Middle frontal gyrus (tissue), 1 donor: ENCODE measurements at regions not wholly inside any gene's neighbourhood (a gene's known extent, or its start where the extent isn't known, plus 50 kb on each side); places are given as distances from the start of the nearest gene placed in this dataset.
"Not testable (repeated sequence)": the region's sequence is repeated elsewhere in the genome, so short reads cannot be mapped to it uniquely, and the experiment has no call there.

Source experiments
- DNase-seq: peaks from one replicate; pipeline ENCODE4 v3.0.0-alpha.2; 2015; ENCODE audit warnings: low spot score; ENCODE audit errors: extremely low spot score

DNA sequence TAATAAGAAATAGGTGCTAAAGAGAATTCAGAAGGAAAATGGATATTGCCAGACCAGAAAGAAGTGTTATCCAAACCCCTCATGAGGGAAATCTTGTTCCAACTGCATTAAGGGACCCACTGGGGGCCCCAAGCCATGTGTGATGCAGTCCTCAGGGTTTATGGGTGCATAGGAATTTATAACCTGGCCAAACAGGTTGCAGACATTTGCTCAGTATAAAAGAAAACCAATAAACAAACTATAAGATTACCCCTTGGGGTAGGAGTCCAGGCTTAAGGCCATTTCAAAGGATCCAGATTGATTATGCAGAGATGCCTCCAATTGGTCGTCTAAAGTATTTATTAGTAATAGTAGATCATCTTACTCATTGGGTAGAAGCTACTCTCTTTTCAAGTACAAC lies 240.9 kb upstream of the DIO3 start:
- DNase-seq, result no peak

DNA sequence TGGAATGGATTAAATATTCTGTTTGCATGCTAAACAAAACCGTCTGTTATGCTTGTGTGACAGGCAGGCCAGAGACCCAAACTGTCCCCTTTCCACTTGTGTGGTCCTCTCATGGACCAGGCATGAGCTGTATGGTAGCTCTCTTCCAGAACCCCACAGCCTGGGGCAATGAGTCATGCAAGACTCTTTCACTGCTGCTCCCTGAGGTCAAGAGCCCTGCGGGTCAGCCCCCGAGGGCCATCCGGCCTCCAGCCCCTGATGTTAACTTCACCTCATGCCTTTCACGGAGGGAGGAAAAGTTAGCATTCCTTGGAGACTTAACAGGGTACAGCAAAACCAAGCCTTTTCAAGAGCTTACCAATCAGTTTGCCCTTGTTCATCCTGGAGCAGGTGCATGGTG lies 239.1 kb upstream of the DIO3 start:
- no peak for DNase-seq

DNA sequence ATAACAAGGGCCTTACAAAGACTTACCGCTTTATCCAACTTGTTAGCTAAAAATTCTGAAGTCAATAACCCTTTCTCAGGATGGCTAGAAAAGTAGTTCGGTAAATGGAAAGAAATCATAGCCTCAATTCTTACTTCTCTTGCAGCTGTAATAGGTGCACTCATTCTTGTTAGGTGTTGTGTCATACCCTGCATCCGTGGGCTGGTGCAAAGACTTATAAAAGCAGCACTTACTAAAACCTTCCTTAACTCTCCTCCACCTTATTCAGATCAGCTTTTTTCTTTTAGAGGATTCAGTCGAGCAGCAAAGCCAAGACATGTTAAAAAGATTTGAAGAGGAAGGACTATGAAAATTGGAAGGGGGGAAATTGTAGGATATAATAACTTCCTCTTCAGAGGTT lies 238.2 kb upstream of the DIO3 start:
- no peak for DNase-seq

DNA sequence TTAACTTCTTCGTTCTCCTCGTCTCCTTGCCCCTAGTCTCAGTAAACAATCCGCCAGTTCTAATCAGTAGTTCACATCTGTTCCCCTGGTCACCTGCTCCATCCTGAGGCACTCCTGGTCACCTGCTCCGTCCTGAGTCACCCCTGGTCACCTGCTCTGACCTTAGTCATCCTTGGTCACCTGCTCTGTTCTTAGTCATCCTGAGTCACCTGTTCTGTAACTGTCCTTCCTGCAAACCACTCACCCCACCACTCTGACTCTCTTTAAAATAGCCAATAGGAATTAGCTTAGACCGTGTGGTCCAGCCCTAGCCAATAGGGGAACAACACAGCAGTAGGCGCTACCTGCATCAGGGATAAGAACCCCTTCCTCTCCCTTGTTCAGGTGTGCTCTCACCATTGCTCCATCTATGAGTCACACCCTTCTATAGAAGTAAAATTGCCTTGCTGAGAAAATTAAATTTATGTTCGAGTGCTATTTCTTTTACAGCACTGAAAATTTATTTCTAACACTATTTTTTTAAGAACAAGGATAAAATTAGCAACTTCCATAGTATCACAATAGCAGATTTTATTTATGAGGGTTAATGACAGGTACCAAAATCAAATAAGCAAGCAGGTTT lies 237.6 kb upstream of the DIO3 start:
- not testable (repeated sequence) for DNase-seq

DNA sequence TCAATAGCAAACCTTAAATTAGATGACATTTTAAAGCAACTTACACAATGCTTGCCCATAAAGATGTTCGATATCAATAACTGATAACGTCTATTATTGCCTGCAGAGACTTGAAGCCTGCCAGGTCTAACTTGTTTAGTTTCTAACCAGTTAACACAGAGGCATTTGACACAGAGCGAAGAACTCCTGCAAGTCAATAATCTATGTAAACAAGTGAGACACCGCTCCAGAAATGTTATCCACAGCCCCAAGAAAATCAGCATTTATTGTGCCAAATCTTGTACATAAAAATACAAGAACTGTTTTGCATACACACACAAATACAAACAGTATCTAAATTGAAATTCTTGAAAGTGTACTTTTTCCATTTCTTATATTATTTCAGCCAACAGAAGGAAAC lies 236.0 kb upstream of the DIO3 start:
- DNase-seq, result no peak

DNA sequence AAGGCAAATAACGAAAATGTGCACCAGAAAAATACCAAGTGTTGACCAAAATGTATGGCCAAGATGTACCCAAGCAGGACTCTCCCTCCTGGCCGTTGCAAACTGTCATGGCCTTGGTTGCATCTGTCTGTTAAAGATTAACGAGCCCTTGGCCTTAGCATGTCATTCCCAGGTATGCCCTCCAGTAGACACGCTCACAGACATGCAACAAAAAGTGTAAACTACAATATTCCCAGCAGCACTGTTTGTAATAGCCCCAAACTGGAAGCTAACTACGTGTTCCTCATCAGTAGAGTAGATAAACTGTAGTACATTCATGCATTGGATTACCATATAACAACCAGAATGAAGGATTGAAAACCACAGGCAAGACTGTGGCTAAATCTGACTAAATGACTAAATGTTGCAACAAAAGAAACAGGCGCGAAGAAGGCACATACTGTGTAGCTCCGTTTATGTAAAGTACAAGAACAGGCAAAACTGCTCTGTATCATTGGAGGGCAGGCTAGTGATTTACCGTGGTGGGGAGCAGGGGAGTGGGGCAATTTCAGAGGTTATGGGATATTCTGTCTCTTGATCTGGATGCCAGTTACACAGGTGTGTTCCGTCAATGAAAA lies 232.8 kb upstream of the DIO3 start:
- DNase-seq, result no peak

DNA sequence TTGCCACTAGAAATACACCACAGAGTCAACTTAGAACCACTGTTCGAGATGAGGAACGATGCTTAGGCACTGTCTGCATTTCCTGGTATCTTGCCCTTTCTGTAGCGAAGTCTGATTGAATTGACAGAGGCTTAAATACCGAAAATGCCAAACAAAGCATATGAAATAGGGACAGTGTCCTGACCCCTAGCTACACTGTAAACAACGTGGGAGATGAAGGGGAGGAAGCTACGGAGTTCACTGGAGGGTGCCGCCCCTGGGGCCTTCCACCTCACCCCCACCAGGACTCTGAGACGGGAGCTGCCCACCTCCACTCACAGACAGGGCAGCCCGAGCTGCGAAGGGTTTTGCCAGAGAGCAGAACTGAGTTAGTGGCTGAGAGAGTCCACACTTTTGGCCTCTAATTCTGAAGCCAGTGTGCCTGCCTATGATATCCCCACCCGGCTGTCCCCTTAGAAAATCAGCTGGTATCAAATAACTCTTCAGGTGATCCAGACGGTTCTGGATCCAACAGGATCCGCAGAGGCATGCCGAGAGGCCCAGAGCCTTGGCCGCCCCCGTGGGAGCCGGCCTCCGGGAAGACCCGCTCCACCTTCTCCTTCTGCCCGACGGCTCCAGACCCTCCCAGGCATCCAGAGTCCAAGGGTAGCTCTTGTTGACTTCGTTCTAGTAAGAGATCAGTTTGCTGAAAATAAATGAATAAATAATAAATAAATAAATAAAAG lies 230.7 kb upstream of the DIO3 start:
- DNase-seq, result no peak

DNA sequence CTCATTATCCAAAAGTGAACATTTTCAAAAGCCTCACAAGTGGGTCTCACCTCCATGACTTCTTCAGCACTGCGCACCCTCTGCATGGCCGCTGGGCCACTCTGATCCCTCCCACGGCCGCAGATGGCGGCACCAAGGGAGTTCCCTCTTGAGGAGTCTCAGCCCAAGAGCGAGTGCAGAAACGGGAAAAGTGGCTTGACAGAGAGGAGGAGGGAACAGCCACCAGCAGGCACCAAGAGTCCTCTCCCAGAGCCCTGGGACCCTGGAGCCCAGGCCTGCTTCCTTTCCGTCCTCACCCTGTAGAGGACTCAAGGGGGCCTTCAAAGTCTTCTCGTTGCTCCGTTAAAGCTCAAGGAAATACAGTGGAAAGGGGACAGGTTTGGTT lies 230.2 kb upstream of the DIO3 start:
- no peak for DNase-seq

DNA sequence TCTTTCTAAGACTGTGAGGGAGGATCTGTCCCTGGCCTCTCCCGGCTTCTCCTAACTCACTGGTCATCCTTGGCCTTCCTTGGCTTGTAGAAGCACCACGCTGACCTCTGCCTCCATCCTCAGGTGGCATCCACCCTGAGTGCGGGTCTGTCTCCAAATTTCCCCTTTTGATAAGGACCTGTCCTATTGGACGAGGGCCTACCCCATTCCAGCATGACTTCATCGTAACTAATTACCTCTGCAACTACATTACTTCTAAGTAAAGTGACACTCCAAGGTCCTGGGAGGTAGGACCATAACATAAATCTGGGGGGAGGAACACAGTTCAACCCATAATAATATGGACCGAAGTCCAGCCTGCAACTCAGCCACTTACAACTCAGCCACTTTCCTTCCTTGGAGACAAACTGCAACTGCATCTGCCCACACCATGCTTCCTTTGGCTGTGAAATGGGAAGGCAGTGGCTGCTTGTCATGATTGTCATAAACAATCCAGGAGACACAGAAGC lies 229.6 kb upstream of the DIO3 start:
- DNase-seq, result no peak

DNA sequence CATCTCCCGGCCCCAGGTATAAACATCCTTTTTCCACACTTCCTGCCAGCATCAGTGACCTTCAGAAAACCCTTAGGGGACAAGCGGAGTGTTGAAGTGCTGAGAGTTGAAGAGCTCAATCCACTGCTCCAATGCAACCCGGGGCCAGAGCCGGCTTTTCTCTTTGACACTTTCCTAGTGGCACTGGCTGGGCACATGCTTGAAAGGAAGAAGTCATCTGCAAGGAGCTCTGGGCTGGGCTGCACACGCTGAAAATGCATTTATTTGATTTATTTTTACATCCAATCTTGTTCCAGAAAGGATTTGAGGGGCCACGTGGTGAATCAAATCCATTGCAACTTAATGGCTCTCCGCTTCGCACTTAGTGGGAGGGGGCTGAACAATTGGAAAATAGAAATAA lies 229.0 kb upstream of the DIO3 start:
- DNase-seq, result no peak

DNA sequence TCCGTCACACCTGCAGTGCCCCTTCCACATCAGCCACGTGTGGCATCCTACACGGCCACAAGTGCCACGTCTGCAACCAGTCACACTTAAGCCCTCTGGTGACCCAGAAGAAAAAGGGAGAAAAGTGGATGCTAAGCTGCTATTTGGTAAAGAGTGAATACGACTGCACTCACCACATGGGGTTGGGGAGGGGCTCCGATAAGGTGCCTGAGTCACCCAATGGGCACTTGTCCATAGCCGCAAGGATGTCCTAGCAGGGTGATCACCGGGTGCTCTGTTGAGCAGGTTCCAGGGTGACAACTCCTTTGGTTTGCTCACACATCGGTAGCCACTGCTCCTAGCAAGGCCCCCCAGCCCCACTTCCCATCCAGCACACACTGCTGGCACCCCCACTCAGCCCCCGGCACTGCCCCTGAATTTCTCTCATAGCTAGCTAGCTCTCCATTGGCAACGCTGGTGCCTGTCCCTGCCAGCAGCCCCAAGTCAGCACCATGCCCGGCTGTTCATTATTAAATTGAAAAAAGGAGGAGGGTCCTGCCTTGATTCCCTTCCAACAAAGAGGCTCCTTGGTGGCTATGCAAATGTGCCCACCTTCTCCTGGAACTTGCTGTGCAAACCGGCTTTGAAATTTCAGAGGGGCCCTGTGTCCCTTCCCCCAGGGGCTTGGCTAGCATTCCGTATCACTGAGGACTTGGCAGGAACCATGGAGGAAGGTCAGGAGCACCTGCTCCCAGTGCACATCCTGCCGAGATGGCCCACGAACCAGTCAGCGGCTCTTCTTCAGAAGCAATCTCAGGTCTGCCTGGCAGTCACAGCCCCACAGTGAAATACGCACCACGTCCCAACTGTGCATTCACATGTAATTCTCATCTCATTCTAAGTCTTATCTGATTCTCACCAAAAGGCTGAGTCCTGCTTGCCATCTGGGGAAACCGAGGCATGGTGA lies 227.7 kb upstream of the DIO3 start:
- DNase-seq, result no peak

DNA sequence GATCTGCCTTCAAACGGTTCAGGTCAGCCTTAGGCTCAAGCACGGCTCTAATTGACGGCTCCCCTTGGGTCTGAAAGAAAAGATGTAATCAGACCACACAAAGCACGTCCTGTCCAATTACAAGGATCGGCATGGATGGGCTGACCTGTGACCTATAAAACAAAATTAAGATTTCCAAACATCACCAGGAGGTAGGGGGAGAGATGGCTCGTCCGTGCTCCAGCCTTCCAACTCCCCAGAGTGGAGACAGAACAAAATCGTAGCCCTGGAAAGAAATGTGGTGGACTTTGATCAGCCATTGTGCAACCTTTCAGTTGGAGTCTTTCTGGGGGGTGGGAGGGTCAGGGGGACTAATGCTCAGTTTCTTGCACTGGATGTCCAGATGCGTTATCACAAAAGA lies 226.6 kb upstream of the DIO3 start:
- no peak for DNase-seq

DNA sequence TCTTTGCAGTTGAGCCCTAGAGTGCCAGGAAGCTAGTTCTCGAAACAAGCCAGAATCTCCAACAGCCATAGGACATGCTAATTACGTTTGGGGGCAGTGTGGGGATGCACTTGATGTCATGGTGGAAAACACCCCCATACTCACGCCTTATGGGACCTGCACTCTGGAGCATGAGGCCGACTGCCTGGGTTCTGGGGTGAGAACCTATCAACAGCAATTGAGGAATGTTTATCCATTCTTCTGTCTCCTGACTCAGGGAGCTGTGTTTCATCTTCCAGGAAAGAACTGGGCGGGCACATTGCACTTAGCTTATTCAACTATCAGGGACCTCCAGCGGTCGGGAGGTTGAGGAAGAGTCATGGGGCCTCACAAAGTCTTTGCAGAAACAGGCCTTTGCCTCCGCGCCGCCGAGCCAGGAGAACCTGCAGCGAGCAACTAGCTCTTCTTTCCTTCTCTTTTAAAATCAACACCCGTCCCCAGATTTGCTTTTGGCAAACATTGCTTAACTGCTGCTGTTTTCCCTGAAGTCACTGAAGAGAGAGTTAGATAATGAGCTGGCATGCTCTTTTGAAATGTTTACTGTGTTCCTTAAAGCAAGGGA lies 226.1 kb upstream of the DIO3 start:
- DNase-seq, result no peak

DNA sequence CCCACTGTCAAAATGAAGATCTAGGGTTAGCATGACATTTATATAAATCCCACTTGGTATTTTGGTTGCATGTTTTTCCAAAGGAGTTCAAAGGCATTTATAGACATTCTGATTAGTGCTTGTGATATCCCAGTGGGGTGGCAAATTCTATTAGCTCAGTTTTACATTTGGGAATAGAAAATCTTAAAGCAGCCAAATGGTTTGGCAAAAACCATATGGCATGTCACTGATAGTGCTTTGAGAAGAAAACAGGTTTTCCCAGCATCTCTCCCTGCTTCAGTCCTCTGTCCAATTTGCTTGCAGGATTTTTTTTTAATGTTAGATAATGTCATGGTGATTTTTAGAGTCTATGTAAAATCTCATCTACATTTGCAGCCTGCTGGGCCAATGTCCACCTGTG lies 225.1 kb upstream of the DIO3 start:
- DNase-seq, result peak; percentile 3

DNA sequence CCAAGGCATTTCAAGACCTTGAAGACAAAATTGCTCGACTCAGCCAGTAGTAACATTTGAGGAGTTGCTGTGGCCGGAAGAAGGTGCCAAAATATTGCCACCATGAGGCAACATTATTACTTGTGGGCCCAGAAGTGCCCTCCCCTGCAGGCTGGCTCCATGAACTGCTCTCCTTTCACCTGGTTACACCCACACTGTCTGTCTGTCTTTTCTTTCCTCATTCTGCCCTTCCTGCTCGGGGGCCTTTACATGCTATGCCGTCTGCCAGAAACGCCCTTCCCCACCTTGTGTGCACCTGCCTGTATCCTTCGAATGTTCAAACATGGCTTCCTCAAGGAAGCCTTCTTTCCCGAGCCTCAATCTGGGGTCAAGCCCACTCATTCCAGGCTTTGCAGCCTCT lies 224.2 kb upstream of the DIO3 start:
- DNase-seq, result no peak

DNA sequence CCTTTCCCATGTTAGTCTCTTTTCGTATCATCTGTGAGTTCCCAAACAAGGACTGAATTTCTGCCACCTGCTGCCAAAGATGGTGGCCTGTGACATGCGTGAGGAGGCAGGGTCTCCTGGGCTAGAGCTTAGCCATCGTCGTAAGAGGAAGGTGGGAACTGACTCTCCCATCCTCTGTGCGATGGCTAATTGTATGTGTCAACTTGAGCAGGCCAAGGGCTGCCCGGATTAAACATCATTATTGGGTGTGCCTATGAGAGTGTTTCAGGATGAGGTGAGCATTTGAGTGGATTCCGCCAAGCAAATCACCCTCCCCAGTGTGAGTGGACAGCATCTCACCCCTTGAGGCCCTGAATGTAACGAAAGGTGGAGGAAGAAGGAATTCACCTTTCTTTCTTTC lies 220.7 kb upstream of the DIO3 start:
- no peak for DNase-seq

DNA sequence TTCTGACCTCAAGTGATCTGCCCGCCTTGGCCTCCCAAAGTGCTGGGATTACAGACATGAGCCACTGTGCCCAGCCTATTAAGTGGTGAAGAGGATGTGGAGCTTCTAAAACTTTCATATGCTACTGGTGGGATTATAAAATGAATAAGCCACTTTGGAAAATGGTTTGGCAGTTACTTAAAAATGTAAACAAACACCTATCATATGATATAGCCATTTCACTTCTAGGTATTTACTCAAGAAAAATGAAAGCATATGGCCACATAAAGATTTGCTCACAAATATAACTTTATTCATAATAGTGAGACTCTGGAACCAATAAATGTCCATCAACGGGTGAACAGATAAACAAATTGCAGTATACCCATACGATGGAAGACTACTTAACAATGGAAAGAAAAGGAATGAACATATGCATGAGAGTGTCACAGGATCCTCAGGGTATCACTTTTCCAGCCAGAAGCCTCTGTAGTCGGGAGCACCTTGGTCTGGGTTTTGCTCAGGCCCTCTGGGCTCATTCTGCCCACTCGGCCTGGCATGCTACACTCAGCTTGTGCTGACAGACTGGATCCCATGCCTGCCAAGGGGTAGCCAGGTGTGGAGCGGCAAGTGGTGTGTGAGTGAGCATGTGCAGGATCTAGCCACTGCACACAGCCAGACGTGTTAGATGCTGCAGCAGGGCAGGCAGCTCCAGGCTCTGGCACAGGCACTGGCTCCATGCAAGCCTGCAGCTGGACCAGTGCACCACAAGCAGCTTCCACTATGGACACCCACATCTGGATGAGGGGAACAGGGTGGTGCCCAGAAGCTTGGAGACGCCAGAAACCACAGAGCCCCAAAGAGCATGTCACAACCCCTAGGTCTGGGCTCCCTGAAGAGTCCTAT lies 213.2 kb upstream of the DIO3 start:
- no peak for DNase-seq

DNA sequence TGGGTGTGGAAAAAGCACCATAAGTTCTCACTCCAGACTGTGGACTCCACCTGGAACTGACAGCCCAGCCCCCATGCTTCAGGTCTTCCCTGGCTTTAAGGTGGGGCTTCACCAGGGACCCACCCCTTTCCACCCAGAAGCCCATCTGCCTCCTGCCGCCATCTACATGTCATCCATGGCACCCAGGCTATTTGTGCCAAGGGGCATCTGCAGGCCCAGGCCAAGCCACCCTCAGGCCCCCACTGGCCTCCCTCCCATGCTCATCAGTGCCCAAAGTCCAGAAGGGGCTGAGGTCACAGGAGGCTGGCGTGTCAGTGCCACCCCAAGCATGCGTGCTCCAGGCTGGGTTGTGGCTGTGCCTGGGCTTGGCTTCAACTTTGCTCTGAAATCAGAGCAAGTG lies 212.2 kb upstream of the DIO3 start:
- DNase-seq, result no peak

DNA sequence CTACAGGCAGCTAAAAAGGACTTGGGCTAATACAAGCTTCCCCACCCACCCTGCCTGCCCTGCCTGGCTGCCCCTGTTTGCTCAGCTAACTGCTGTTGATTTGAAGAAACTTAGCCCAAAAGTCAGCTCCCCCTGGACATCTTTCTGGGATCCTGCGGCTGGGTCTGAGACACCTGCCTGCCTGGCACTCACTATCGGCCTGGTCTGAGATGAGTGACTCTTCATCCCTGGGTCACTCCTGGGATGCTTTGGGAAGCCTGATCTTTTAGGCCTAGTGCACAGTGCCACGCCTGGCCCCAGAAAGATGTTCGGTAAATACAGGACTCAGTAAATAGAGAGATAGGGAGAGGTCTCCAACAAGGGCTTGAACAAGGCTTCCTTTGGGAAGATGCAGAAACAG lies 211.3 kb upstream of the DIO3 start:
- DNase-seq, result no peak

DNA sequence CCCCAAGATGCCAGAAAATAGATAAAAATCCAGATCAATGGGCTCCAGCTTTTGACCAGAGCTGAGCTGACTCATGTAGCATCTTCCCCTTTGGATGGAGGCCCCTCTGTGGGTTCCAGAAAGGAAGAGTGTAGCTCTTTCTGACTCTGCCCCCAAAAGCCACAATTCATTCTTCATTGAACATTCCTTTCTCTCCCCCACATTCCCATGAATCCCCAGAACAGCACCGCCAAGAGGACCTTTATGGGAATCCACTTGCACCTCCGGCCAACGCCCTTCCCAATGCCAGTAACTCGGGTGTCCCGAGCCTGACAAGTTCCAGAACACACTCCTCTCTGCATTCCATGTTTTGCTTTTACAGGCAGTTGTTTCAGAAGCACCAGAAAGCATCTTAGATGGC lies 210.6 kb upstream of the DIO3 start:
- DNase-seq, result no peak
